HFFc6 (cell line): ENCODE measurements at regions not wholly inside any gene's neighbourhood (a gene's known extent, or its start where the extent isn't known, plus 50 kb on each side); places are given as distances from the start of the nearest gene placed in this dataset.
A peak's percentile ranks its signal among the peaks of the same experiment; 100 is the strongest.
"Not testable (repeated sequence)": the region's sequence is repeated elsewhere in the genome, so short reads cannot be mapped to it uniquely, and the experiment has no call there.

ENCODE experiments used
- DNase-seq: peaks from one replicate; pipeline ENCODE4 v3.0.0-alpha.2; 2018
- H3K27ac Mint-ChIP-seq: 2 replicates; pipeline ENCODE4 v1.8.0; 2020; ENCODE audit warnings: mild to moderate bottlenecking, mixed read lengths
- H3K27me3 Mint-ChIP-seq: 2 replicates; pipeline ENCODE4 v1.8.0; 2021; ENCODE audit warnings: mild to moderate bottlenecking, moderate library complexity, mixed read lengths; ENCODE audit not compliant: insufficient read depth
- H3K36me3 Mint-ChIP-seq: 2 replicates; pipeline ENCODE4 v1.8.0; 2021; ENCODE audit warnings: low read depth, mixed read lengths
- H3K4me1 Mint-ChIP-seq: 2 replicates; pipeline ENCODE4 v1.8.0; 2020; ENCODE audit warnings: low read depth, mixed read lengths
- H3K4me3 Mint-ChIP-seq: 2 replicates; pipeline ENCODE4 v1.8.0; 2020; ENCODE audit warnings: mild to moderate bottlenecking, moderate library complexity, mixed read lengths
- H3K9me3 Mint-ChIP-seq: 2 replicates; pipeline ENCODE4 v1.8.0; 2020; ENCODE audit warnings: mild to moderate bottlenecking, mixed read lengths
- CTCF ChIP-seq: fragments of 200-600 bp; sonication (generic); IDR thresholded peaks from 2 replicates; pipeline ENCODE4 v1.5.0; 2021; ENCODE audit warnings: antibody characterized with exemption, mild to moderate bottlenecking

GRCh38 chr4:28449085-28449484, 1588.4 kb downstream of the STIM2 start:
- no peak for DNase-seq
- H3K4me3 Mint-ChIP-seq = peak overlapping the region; percentile 46
- TF ChIP-seq CTCF = no peak
- H3K4me1 Mint-ChIP-seq = peaks cover 34% of the 10 kb centered on the region
- H3K36me3 Mint-ChIP-seq = no peaks in the 10 kb centered on the region
- H3K27ac Mint-ChIP-seq = no peak overlapping the region
- H3K9me3 Mint-ChIP-seq = no peaks in the 10 kb centered on the region
- no peaks in the 10 kb centered on the region; the same call in 1 of the 2 replicates for H3K27me3 Mint-ChIP-seq

GRCh38 chr4:28451346-28451745, 1590.7 kb downstream of the STIM2 start:
- H3K4me1 Mint-ChIP-seq = peaks cover 11% of the 10 kb centered on the region
- 0 out of 2 replicates have a peak, but pooled peaks cover 5% of the 10 kb centered on the region for H3K36me3 Mint-ChIP-seq
- H3K27ac Mint-ChIP-seq = no peak overlapping the region
- TF ChIP-seq CTCF = no peak
- H3K4me3 Mint-ChIP-seq = no peak overlapping the region
- peaks cover 4% of the 10 kb centered on the region for H3K9me3 Mint-ChIP-seq
- H3K27me3 Mint-ChIP-seq = no peaks in the 10 kb centered on the region; the same call in 1 of the 2 replicates
- no peak for DNase-seq

DNA sequence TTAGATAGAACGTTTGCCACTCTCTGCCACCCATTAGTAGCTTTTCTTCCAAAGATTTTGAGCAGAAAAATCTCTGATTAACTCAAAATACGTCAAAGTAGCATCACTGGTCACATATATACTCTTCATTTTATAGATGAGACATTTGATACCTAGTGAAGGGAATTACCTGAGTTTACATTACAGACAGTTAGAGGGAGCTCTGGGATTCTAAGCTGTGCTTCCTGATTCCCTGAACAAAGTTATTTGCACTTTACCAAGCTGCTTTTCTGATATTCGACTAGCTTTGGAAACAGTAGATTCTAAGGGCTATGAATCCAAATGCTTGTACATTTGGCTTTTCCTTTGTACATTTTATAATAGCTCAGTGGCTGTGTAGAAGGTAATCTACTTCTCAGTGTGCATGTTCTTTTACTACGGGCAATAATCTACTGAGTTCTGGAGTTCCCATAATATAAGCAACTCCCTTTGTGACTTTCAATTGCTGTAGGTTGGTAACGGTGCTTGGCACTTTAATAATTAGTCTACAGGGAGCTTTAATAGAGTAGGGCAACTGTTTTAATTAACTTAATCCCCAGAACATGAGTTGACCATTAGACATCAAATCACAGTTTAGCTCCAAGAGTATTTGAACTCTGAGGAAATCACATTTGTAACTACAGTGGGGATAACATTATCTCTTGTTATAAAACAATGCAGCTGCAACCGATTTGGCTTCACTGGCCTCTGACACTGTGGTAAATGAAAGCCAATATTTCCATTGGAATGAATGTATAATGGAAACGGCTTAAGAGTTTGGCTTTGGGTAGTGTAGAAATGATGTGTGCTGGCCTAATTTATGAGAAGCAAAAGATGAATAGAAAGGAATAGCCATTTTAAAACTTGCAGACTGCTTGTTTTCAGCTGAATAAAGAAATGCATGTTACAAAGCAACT, 1602.4 kb downstream of the STIM2 start:
- H3K27me3 Mint-ChIP-seq = no peaks in the 10 kb centered on the region
- peak; percentile 39 for TF ChIP-seq CTCF
- H3K4me3 Mint-ChIP-seq = peak overlapping the region; percentile 64; the same call in 1 of the 2 replicates
- no peaks in the 10 kb centered on the region for H3K36me3 Mint-ChIP-seq
- H3K9me3 Mint-ChIP-seq = no peaks in the 10 kb centered on the region
- DNase-seq = no peak
- peaks cover 15% of the 10 kb centered on the region for H3K4me1 Mint-ChIP-seq
- H3K27ac Mint-ChIP-seq = peak overlapping the region; percentile 52

DNA sequence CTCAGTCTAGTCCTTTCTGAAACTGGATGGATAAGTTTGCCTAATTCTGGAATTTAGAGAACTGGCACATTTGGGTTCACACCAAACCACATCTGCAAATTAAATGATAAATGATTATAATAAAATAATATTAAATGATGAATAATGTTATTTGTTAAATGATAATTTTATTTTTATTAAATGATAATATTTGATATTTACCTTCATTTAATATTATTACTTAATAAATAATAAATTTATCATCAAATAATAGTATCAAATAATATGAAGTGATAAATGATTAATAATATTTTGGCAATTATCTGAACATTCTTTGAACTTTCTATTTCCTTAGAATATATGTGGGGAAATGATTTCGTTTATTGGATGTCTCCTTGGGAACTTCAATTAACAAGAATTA, 1604.2 kb downstream of the STIM2 start:
- H3K36me3 Mint-ChIP-seq = no peaks in the 10 kb centered on the region
- no peaks in the 10 kb centered on the region for H3K27me3 Mint-ChIP-seq
- TF ChIP-seq CTCF = no peak
- H3K9me3 Mint-ChIP-seq = no peaks in the 10 kb centered on the region
- no peak for DNase-seq
- H3K27ac Mint-ChIP-seq = no peak overlapping the region
- H3K4me3 Mint-ChIP-seq = no peak overlapping the region
- peaks cover 26% of the 10 kb centered on the region for H3K4me1 Mint-ChIP-seq

DNA sequence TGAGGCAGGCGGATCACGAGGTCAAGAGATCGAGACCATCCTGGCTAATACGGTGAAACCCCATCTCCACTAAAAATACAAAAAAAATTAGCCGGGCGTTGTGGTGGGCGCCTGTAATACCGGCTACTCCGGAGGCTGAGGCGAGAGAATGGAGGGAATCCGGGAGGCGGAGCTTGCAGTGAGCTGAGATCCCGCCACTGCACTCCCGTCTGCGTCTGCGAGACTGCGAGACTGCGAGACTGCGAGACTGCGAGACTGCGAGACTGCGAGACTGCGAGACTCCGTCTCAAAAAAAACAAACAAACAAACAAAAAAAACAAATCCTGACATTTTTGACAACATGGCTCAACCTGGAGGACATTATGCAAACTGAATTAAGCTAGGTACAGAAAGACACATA, 1606.2 kb downstream of the STIM2 start:
- not testable (repeated sequence) for H3K27me3 Mint-ChIP-seq, H3K9me3 Mint-ChIP-seq, H3K27ac Mint-ChIP-seq, H3K36me3 Mint-ChIP-seq, H3K4me3 Mint-ChIP-seq, DNase-seq
- H3K4me1 Mint-ChIP-seq = peaks cover 34% of the 10 kb centered on the region

DNA sequence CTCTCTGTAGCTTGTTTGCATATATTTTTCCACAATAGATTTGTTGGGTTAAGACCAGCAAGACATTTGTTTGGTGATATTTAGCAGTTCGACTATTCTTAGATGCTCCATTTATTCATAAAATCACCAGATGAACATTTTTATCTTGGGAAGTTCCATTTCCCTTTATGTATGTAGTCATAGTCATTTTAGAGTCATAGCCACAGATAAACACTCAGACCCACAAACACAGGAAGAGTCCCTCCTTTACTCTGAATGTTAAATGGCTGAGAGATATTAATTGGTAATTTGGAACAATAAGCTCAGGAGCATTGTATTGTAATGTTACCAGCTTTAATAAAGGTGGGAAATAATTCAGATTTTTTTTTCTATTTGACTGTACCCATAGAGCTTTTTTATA, 1608.7 kb downstream of the STIM2 start:
- no peak for TF ChIP-seq CTCF
- Mint-ChIP-seq H3K27me3 (no peaks in the 10 kb centered on the region), H3K27ac (peak overlapping the region; percentile 25), H3K4me1 (peaks cover 19% of the 10 kb centered on the region), H3K36me3 (no peaks in the 10 kb centered on the region), H3K4me3 (peak overlapping the region; percentile 1; the same call in 1 of the 2 replicates), H3K9me3 (no peaks in the 10 kb centered on the region)
- no peak for DNase-seq
